ENCODE measurements at regions not wholly inside any gene's neighbourhood (a gene's known extent, or its start where the extent isn't known, plus 50 kb on each side); places are given as distances from the start of the nearest gene placed in this dataset.
"Not testable (repeated sequence)": the region's sequence is repeated elsewhere in the genome, so short reads cannot be mapped to it uniquely, and the experiment has no call there.

- DNase-seq: no peak
- Mint-ChIP-seq H3K9me3 (no peaks in the 10 kb centered on the region), H3K4me1 (peaks cover 11% of the 10 kb centered on the region), H3K4me3 (no peak overlapping the region), H3K27me3 (no peaks in the 10 kb centered on the region), H3K27ac (no peak overlapping the region)
- ATAC-seq: no peak
These were observed 51.6 kb upstream of the MPP7 start for GRCh38 chr10:28354511-28354910.

GRCh38 chr10:28355376-28355775 lies 52.5 kb upstream of the MPP7 start:
- Mint-ChIP-seq H3K4me1 (peaks cover 11% of the 10 kb centered on the region), H3K27me3 (no peaks in the 10 kb centered on the region), H3K9me3 (no peaks in the 10 kb centered on the region), H3K4me3 (no peak overlapping the region), H3K27ac (no peak overlapping the region)
- ATAC-seq (no peak), DNase-seq (no peak)

GRCh38 chr10:28359334-28359733 lies 56.5 kb upstream of the MPP7 start:
- Mint-ChIP-seq H3K27ac (peak overlapping the region in 1 of 2 donors; percentile 4), H3K4me1 (peaks cover 11% of the 10 kb centered on the region), H3K27me3 (no peaks in the 10 kb centered on the region), H3K4me3 (no peak overlapping the region), H3K9me3 (no peaks in the 10 kb centered on the region)
- no peak for DNase-seq
- no peak for ATAC-seq

- DNase-seq (no peak), ATAC-seq (no peak)
- H3K27me3 Mint-ChIP-seq: no peaks in the 10 kb centered on the region
- no peak overlapping the region for H3K27ac Mint-ChIP-seq
- no peak overlapping the region for H3K4me3 Mint-ChIP-seq
- peaks cover 11% of the 10 kb centered on the region for H3K4me1 Mint-ChIP-seq
- no peaks in the 10 kb centered on the region for H3K9me3 Mint-ChIP-seq
These were observed 57.3 kb upstream of the MPP7 start for GRCh38 chr10:28360175-28360574.

- no peak for ATAC-seq
These were observed 60.5 kb upstream of the MPP7 start for GRCh38 chr10:28363376-28363775.

GRCh38 chr10:28365840-28366239 lies 63.0 kb upstream of the MPP7 start:
- no peaks in the 10 kb centered on the region for H3K9me3 Mint-ChIP-seq
- ATAC-seq (no peak), DNase-seq (no peak)
- H3K4me1 Mint-ChIP-seq: peaks cover 36% of the 10 kb centered on the region
- peak overlapping the region; percentile 84 to 90 for H3K27ac Mint-ChIP-seq
- H3K27me3 Mint-ChIP-seq: no peaks in the 10 kb centered on the region
- H3K4me3 Mint-ChIP-seq: peak overlapping the region; percentile 46 to 79

More at GRCh38 chr10:28363376-28363775, 60.5 kb upstream of the MPP7 start:
- DNase-seq: no peak
- H3K4me1 Mint-ChIP-seq: peaks cover 31% of the 10 kb centered on the region
- H3K27ac Mint-ChIP-seq: peak overlapping the region in 1 of 2 donors; percentile 82
- H3K9me3 Mint-ChIP-seq: no peaks in the 10 kb centered on the region
- no peaks in the 10 kb centered on the region for H3K27me3 Mint-ChIP-seq
- no peak overlapping the region for H3K4me3 Mint-ChIP-seq

GRCh38 chr10:28366994-28367393 lies 64.1 kb upstream of the MPP7 start:
- no peak for ATAC-seq
- Mint-ChIP-seq H3K27ac (peak overlapping the region; percentile 98), H3K4me3 (no peak overlapping the region), H3K9me3 (no peaks in the 10 kb centered on the region), H3K4me1 (peaks cover 36% of the 10 kb centered on the region), H3K27me3 (no peaks in the 10 kb centered on the region)
- DNase-seq: no peak

- DNase-seq (no peak), ATAC-seq (no peak)
- Mint-ChIP-seq H3K27ac (peak overlapping the region; percentile 98), H3K9me3 (no peaks in the 10 kb centered on the region), H3K4me3 (peak overlapping the region; percentile 61 to 81), H3K27me3 (no peaks in the 10 kb centered on the region), H3K4me1 (peaks cover 36% of the 10 kb centered on the region)
These were observed 64.5 kb upstream of the MPP7 start for GRCh38 chr10:28367413-28367812.

GRCh38 chr10:28367929-28368484 lies 65.1 kb upstream of the MPP7 start:
- Mint-ChIP-seq H3K4me3 (peak overlapping the region; percentile 72 to 81), H3K4me1 (peaks cover 36% of the 10 kb centered on the region), H3K27me3 (no peaks in the 10 kb centered on the region), H3K9me3 (no peaks in the 10 kb centered on the region), H3K27ac (peak overlapping the region; percentile 98)
- peak; percentile 95 for ATAC-seq
- peak; percentile 57 to 76 for DNase-seq

- H3K9me3 Mint-ChIP-seq: no peaks in the 10 kb centered on the region
- no peak overlapping the region for H3K4me3 Mint-ChIP-seq
- peaks cover 34% of the 10 kb centered on the region for H3K4me1 Mint-ChIP-seq
- no peak for DNase-seq
- no peak for ATAC-seq
- no peaks in the 10 kb centered on the region for H3K27me3 Mint-ChIP-seq
- H3K27ac Mint-ChIP-seq: peak overlapping the region in 1 of 2 donors; percentile 75
These were observed 67.4 kb upstream of the MPP7 start for GRCh38 chr10:28370107-28370835.

GRCh38 chr10:28371638-28372037 lies 68.8 kb upstream of the MPP7 start:
- peaks cover 20% of the 10 kb centered on the region for H3K4me1 Mint-ChIP-seq

GRCh38 chr10:28374036-28374435 lies 71.2 kb upstream of the MPP7 start:
- ATAC-seq: no peak
- Mint-ChIP-seq H3K27me3 (no peaks in the 10 kb centered on the region), H3K4me1 (peaks cover 9% of the 10 kb centered on the region), H3K27ac (peak overlapping the region in 1 of 2 donors; percentile 34), H3K9me3 (no peaks in the 10 kb centered on the region), H3K4me3 (no peak overlapping the region)
- no peak for DNase-seq

More at GRCh38 chr10:28371638-28372037, 68.8 kb upstream of the MPP7 start:
- not testable (repeated sequence) for H3K9me3 Mint-ChIP-seq, DNase-seq, H3K27ac Mint-ChIP-seq, H3K27me3 Mint-ChIP-seq, H3K4me3 Mint-ChIP-seq, ATAC-seq

GRCh38 chr10:28375399-28376354 lies 72.8 kb upstream of the MPP7 start:
- Mint-ChIP-seq H3K27me3 (no peaks in the 10 kb centered on the region), H3K4me3 (no peak overlapping the region), H3K9me3 (no peaks in the 10 kb centered on the region), H3K27ac (no peak overlapping the region), H3K4me1 (peaks cover 20% of the 10 kb centered on the region)
- DNase-seq: no peak
- ATAC-seq: no peak

GRCh38 chr10:28378986-28379585 lies 76.2 kb upstream of the MPP7 start:
- Mint-ChIP-seq H3K27ac (peak overlapping the region; percentile 7 to 13), H3K9me3 (no peaks in the 10 kb centered on the region), H3K27me3 (no peaks in the 10 kb centered on the region), H3K4me3 (no peak overlapping the region), H3K4me1 (peaks cover 29% of the 10 kb centered on the region)
- no peak for ATAC-seq
- DNase-seq: no peak

- Mint-ChIP-seq H3K27ac (no peak overlapping the region), H3K4me1 (peaks cover 33% of the 10 kb centered on the region), H3K27me3 (no peaks in the 10 kb centered on the region), H3K4me3 (no peak overlapping the region), H3K9me3 (no peaks in the 10 kb centered on the region)
- no peak for DNase-seq
- no peak for ATAC-seq
These were observed 78.6 kb upstream of the MPP7 start for GRCh38 chr10:28381466-28381865.
